ENCODE measurements at regions not wholly inside any gene's neighbourhood (a gene's known extent, or its start where the extent isn't known, plus 50 kb on each side); places are given as distances from the start of the nearest gene placed in this dataset.

- Histone ChIP-seq H4K20me1 (no peaks in the 10 kb centered on the region), H3K27me3 (no peaks in the 10 kb centered on the region), H3K36me3 (no peaks in the 10 kb centered on the region), H3K4me2 (no peak overlapping the region), H3K4me1 (no peaks in the 10 kb centered on the region), H3K4me3 (no peak overlapping the region), H3K27ac (no peak overlapping the region), H3K9ac (no peak overlapping the region), H3K9me3 (replicated peaks in 1 of 11) (0 out of 22 replicates have a peak, but pooled peaks cover 0 to 8% (median 0%) of the 10 kb centered on the region in 11 experiments)
- TF ChIP-seq Cebpa-rat (IDR thresholded peaks at IDR 0.05) = no peak
These were observed 281.2 kb upstream of the TMTC1 start for GRCh38 chr12:30064906-30065305.

DNA sequence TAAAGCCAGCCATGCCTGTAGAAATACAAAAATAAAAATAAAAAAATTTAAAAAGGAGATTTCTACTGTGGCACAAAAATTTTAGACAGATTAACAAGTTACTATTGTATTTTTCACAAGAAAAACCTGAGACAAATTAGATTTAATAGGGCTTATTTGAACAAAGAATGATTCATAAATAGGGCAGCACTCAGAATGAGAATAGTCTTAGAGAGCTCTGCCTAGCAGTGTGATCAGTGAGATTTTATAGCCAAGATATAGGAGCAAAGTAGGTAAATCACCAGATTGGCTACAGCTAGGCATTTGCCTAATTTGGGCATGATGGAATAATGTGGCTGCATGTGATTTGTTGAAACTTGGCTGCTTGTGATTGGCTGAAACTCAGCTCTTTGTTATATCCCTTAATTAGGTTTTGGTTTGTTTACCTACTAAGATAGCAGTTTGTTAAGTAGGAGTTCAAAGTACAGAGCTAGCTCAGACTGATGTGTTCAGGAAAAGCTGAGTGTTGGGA, 279.7 kb upstream of the TMTC1 start:
- Histone ChIP-seq H3K27me3 (no peaks in the 10 kb centered on the region), H3K27ac (no peak overlapping the region), H3K36me3 (no peaks in the 10 kb centered on the region), H3K4me3 (no peak overlapping the region), H3K9me3 (replicated peaks in 1 of 11) (0 out of 22 replicates have a peak, but pooled peaks cover 0 to 8% (median 0%) of the 10 kb centered on the region in 11 experiments), H3K4me1 (no peaks in the 10 kb centered on the region), H4K20me1 (no peaks in the 10 kb centered on the region), H3K4me2 (no peak overlapping the region), H3K9ac (no peak overlapping the region)
- TF ChIP-seq Cebpa-rat (IDR thresholded peaks at IDR 0.05) = no peak

- no peak for TF ChIP-seq Cebpa-rat (IDR thresholded peaks at IDR 0.05)
- H3K4me1 ChIP-seq = no peaks in the 10 kb centered on the region
- H3K36me3 ChIP-seq = no peaks in the 10 kb centered on the region
- H3K9ac ChIP-seq = no peak overlapping the region
- no peaks in the 10 kb centered on the region for H3K27me3 ChIP-seq
- H3K27ac ChIP-seq = no peak overlapping the region
- no peak overlapping the region for H3K4me2 ChIP-seq
- no peaks in the 10 kb centered on the region for H3K9me3 ChIP-seq (replicated peaks in 1 of 11)
- H4K20me1 ChIP-seq = no peaks in the 10 kb centered on the region
- no peak overlapping the region for H3K4me3 ChIP-seq
These were observed 264.6 kb upstream of the TMTC1 start for GRCh38 chr12:30048371-30048770.

GRCh38 chr12:30047516-30048254, 263.9 kb upstream of the TMTC1 start:
- Histone ChIP-seq H3K9me3 (replicated peaks in 1 of 11) (no peaks in the 10 kb centered on the region), H3K4me2 (no peak overlapping the region), H3K36me3 (no peaks in the 10 kb centered on the region), H3K4me1 (no peaks in the 10 kb centered on the region), H3K9ac (no peak overlapping the region), H4K20me1 (no peaks in the 10 kb centered on the region), H3K4me3 (no peak overlapping the region), H3K27ac (no peak overlapping the region), H3K27me3 (no peaks in the 10 kb centered on the region)
- no peak for TF ChIP-seq Cebpa-rat (IDR thresholded peaks at IDR 0.05)

DNA sequence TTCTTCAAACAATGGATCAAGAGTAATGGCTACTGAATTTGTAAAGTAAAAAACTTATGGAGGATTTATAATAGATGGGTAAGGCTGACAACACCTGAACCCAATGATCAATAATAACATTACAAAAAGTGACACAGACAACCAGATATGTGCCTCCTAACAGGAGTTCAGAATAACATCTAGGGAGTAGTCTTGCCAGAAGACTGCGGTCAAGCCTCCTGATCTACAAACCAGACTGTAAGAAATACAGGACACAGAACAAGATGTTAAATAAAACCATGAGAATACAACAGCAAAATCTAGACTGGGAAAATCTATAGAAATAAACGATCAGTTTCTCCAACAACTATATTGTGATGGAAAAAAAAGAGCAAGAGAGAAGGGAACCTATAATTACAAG, 262.6 kb upstream of the TMTC1 start:
- Histone ChIP-seq H3K27ac (no peak overlapping the region), H3K9me3 (replicated peaks in 1 of 11) (no peaks in the 10 kb centered on the region), H3K36me3 (no peaks in the 10 kb centered on the region), H3K4me1 (no peaks in the 10 kb centered on the region), H3K4me2 (no peak overlapping the region), H3K27me3 (no peaks in the 10 kb centered on the region), H3K9ac (no peak overlapping the region), H3K4me3 (no peak overlapping the region), H4K20me1 (no peaks in the 10 kb centered on the region)
- no peak for TF ChIP-seq Cebpa-rat (IDR thresholded peaks at IDR 0.05)

GRCh38 chr12:30045171-30045570, 261.4 kb upstream of the TMTC1 start:
- H3K9me3 ChIP-seq (replicated peaks in 1 of 11) = no peaks in the 10 kb centered on the region
- TF ChIP-seq Cebpa-rat (IDR thresholded peaks at IDR 0.05) = no peak
- H3K27me3 ChIP-seq = no peaks in the 10 kb centered on the region
- H3K27ac ChIP-seq = no peak overlapping the region
- no peaks in the 10 kb centered on the region for H3K4me1 ChIP-seq
- no peak overlapping the region for H3K9ac ChIP-seq
- no peaks in the 10 kb centered on the region for H3K36me3 ChIP-seq
- no peak overlapping the region for H3K4me3 ChIP-seq
- H3K4me2 ChIP-seq = no peak overlapping the region
- no peaks in the 10 kb centered on the region for H4K20me1 ChIP-seq

DNA sequence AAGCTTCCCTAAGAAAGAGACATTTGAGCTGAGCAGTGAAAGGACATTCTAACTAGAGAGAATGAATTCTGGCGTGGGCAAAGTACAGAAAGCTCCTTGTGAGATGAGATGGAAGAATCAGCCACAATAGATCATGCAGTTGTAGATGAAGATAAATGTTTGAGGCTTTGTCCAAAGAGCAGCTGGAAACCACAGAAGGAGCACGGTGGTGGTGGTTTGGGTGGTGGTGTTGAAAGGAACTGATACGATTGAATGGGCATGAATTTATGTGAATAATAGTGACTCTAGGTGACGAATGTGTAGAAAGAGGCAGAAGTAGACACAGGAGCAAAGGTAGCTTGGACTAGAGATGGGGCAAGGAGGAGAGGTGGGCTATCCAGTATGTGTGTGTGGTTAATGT, 260.5 kb upstream of the TMTC1 start:
- no peak overlapping the region for H3K9ac ChIP-seq
- H3K4me2 ChIP-seq = no peak overlapping the region
- no peaks in the 10 kb centered on the region for H3K4me1 ChIP-seq
- H4K20me1 ChIP-seq = no peaks in the 10 kb centered on the region
- H3K27me3 ChIP-seq = no peaks in the 10 kb centered on the region
- no peaks in the 10 kb centered on the region for H3K9me3 ChIP-seq (replicated peaks in 1 of 11)
- no peak overlapping the region for H3K27ac ChIP-seq
- no peaks in the 10 kb centered on the region for H3K36me3 ChIP-seq
- H3K4me3 ChIP-seq = no peak overlapping the region
- TF ChIP-seq Cebpa-rat (IDR thresholded peaks at IDR 0.05) = no peak

GRCh38 chr12:30043151-30043847, 259.6 kb upstream of the TMTC1 start:
- Histone ChIP-seq H3K36me3 (no peaks in the 10 kb centered on the region), H4K20me1 (no peaks in the 10 kb centered on the region), H3K4me3 (no peak overlapping the region), H3K9ac (no peak overlapping the region), H3K9me3 (replicated peaks in 1 of 11) (no peaks in the 10 kb centered on the region), H3K4me1 (no peaks in the 10 kb centered on the region), H3K4me2 (no peak overlapping the region), H3K27ac (no peak overlapping the region), H3K27me3 (no peaks in the 10 kb centered on the region)
- TF ChIP-seq Cebpa-rat (IDR thresholded peaks at IDR 0.05) = no peak

- Histone ChIP-seq H3K27ac (no peak overlapping the region), H3K36me3 (no peaks in the 10 kb centered on the region), H3K4me3 (no peak overlapping the region), H3K27me3 (no peaks in the 10 kb centered on the region), H3K4me1 (no peaks in the 10 kb centered on the region), H3K4me2 (no peak overlapping the region), H4K20me1 (no peaks in the 10 kb centered on the region), H3K9me3 (replicated peaks in 1 of 11) (no peaks in the 10 kb centered on the region), H3K9ac (no peak overlapping the region)
- no peak for TF ChIP-seq Cebpa-rat (IDR thresholded peaks at IDR 0.05)
These were observed 257.4 kb upstream of the TMTC1 start for GRCh38 chr12:30041096-30041495.
